ENCODE measurements at regions not wholly inside any gene's neighbourhood (a gene's known extent, or its start where the extent isn't known, plus 50 kb on each side); places are given as distances from the start of the nearest gene placed in this dataset.
A peak's percentile ranks its signal among the peaks of the same experiment; 100 is the strongest.

DNA sequence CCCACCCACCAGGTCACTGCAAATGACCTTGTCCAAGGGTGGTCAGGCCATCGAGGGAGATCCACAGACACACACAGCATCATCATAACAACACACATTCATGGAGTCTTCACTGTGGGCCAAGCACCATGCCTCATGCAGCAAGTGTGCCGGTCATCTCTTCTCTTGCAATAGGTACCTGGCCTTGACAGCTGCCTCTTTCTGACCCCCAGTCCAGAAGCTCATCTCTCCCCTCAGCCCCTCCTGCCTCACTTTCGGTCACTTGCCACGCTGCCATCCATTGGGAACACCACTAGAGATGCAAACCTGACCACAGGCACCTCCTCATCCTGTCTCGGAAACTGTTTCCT lies 75.9 kb downstream of the OAT start:
- no peak for DNase-seq (ENCODE audit: low read depth, low spot score)
- TF ChIP-seq, protein P1, sequence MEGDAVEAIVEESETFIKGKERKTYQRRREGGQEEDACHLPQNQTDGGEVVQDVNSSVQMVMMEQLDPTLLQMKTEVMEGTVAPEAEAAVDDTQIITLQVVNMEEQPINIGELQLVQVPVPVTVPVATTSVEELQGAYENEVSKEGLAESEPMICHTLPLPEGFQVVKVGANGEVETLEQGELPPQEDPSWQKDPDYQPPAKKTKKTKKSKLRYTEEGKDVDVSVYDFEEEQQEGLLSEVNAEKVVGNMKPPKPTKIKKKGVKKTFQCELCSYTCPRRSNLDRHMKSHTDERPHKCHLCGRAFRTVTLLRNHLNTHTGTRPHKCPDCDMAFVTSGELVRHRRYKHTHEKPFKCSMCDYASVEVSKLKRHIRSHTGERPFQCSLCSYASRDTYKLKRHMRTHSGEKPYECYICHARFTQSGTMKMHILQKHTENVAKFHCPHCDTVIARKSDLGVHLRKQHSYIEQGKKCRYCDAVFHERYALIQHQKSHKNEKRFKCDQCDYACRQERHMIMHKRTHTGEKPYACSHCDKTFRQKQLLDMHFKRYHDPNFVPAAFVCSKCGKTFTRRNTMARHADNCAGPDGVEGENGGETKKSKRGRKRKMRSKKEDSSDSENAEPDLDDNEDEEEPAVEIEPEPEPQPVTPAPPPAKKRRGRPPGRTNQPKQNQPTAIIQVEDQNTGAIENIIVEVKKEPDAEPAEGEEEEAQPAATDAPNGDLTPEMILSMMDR (IDR thresholded peaks at IDR 0.05; ENCODE audit: low read depth, low read length) = no peak
- no peak overlapping the region for H3K4me3 ChIP-seq (ENCODE audit: low read depth, low read length)
- H3K27ac ChIP-seq (ENCODE audit: low read depth, low read length) = no peak overlapping the region
- POLR2A ChIA-PET = no interaction called here
- H3K27me3 ChIP-seq (ENCODE audit: control insufficient read depth, insufficient read depth, low read length) = peaks cover 2% of the 10 kb centered on the region
- H3K9me3 ChIP-seq (ENCODE audit: control insufficient read depth, insufficient read depth, low read length) = no peaks in the 10 kb centered on the region; the same call in 1 of the 2 replicates
- CTCF ChIA-PET = interaction anchor here (1.8 kb wide), 1 partner anchor 348 kb away, joined by 6 read pairs; no protein-coding TSS in a partner anchor

DNA sequence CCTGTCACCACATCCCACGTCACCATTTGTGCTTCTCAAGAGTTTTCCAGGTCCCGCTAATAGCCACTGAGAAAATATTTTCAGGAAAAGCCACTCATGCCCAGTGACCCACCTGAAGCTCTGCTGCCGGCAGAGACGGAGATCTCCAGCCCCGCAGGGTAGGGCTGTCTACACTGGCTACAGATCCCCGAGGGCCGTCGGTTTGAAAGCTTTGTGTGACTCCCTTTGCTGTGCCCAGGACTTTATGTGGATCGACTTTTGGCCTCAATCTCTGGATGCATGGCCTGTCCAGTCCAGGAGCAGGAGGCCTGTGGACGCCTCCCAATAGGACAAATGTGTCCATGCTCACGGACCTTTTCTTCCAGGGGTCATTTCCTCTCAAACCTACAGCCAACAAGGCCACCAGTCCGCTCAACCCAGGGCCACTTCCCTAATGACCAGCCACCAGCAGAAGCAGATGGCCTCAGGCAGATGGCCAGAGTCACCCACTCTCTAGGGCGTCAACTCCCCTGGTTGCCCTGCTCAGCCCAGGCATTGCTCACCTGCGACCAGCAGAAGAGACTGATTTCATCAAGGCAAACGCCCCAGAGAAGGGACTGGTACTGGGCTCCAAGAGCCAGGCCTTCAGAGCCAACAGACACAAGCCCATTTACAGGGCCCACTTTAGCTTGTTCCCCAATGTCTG lies 76.4 kb downstream of the OAT start:
- no peak for DNase-seq (ENCODE audit: low read depth, low spot score)
- Histone ChIP-seq H3K9me3 (ENCODE audit: control insufficient read depth, insufficient read depth, low read length) (no peaks in the 10 kb centered on the region; the same call in 1 of the 2 replicates), H3K4me3 (ENCODE audit: low read depth, low read length) (no peak overlapping the region), H3K27me3 (ENCODE audit: control insufficient read depth, insufficient read depth, low read length) (peaks cover 2% of the 10 kb centered on the region), H3K27ac (ENCODE audit: low read depth, low read length) (no peak overlapping the region)
- POLR2A ChIA-PET = no interaction called here
- TF ChIP-seq, protein P1 (IDR thresholded peaks at IDR 0.05; ENCODE audit: low read depth, low read length) = no peak
- CTCF ChIA-PET = interaction anchor here (1.8 kb wide), 1 partner anchor 347 kb away, joined by 6 read pairs; no protein-coding TSS in a partner anchor

DNA sequence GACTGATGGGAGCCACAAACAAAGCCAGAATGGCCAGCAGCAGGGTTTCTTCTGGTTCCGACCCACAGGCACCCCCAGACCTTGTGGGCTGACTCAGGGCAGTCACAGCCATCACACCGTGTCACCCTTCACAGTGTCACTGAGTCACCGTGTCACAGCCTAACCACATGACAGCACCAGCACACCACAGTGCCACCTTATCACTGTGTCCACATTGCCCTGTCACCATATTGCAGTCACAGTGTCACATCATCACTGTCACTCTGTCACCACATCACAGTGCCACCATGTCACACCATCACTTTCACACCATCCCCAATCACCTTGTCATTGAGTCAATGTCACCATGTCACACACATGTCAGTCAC lies 77.0 kb downstream of the OAT start:
- H3K9me3 ChIP-seq (ENCODE audit: control insufficient read depth, insufficient read depth, low read length) = no peaks in the 10 kb centered on the region; the same call in 1 of the 2 replicates
- ChIA-PET CTCF (no interaction called here), POLR2A (no interaction called here)
- H3K4me3 ChIP-seq (ENCODE audit: low read depth, low read length) = no peak overlapping the region
- no peak for DNase-seq (ENCODE audit: low read depth, low spot score)
- H3K27me3 ChIP-seq (ENCODE audit: control insufficient read depth, insufficient read depth, low read length) = peaks cover 2% of the 10 kb centered on the region
- peak overlapping the region; percentile 47 for H3K27ac ChIP-seq (ENCODE audit: low read depth, low read length)
- TF ChIP-seq, protein P1 (IDR thresholded peaks at IDR 0.05; ENCODE audit: low read depth, low read length) = no peak

DNA sequence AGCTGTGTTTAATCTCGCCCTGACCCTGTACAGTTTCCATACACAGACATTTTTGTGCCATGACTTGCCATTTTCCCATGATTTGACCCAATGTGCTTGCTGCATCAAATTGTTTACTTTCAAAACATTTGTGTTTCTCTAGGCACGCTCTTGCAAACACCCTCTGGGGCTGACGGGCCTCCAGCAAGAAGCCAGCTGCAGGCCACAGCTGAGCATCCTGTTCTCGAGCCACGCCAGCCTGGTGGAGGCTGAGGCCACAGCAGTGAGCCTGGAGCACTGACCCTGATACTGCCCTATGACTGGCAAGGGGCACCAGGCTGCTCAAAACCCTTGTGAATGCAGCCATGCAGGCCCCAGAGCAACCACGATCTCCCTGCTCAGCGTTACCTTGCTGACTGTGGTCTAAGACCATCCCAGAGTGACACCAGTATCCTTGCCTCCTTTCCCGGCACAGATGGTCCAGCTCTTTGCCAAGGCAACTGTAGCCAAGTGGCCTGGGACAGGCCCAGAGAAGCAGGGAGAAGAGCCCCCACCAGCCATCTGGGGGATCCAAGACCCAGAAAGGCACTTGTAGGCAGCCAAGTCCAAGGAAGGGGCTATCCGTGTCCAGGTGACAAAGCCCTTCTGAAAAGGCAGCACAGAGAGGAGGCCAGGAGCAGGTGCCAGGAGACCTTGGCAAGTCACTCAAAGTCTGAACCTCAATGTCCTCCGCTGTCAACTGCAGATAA lies 78.5 kb downstream of the OAT start:
- peak; percentile 78 for DNase-seq (ENCODE audit: low read depth, low spot score)
- ChIA-PET CTCF (interaction anchor here (1.2 kb wide), 1 partner anchor 346 kb away, joined by 3 read pairs; no protein-coding TSS in a partner anchor), POLR2A (interaction anchor here (0.6 kb wide), 1 partner anchor 9 kb away, joined by 3 read pairs; no protein-coding TSS in a partner anchor)
- Histone ChIP-seq H3K27me3 (ENCODE audit: control insufficient read depth, insufficient read depth, low read length) (peaks cover 2% of the 10 kb centered on the region), H3K4me3 (ENCODE audit: low read depth, low read length) (no peak overlapping the region), H3K9me3 (ENCODE audit: control insufficient read depth, insufficient read depth, low read length) (no peaks in the 10 kb centered on the region; the same call in 1 of the 2 replicates), H3K27ac (ENCODE audit: low read depth, low read length) (peak overlapping the region; percentile 88)
- TF ChIP-seq, protein P1 (IDR thresholded peaks at IDR 0.05; ENCODE audit: low read depth, low read length) = no peak
